Endothelial cell of umbilical vein (primary cell): ENCODE measurements at regions not wholly inside any gene's neighbourhood (a gene's known extent, or its start where the extent isn't known, plus 50 kb on each side); places are given as distances from the start of the nearest gene placed in this dataset.

Source experiments
- BruUV-seq: library from RNA; stranded (reverse); fragments of 400-500 nt; replicated peaks from 2 replicates; lab custom pipeline; 2021; lab: Mats Ljungman, UMichigan
- CTCF ChIA-PET: fragments of 300-600, 350-600 bp; sonication (Branson Sonifier 250); formaldehyde crosslinking; loops from one replicate; lab custom pipeline; 2021; ENCODE audit warnings: antibody characterized with exemption, inconsistent platforms; lab: Charles Lee
- POLR2A ChIA-PET: fragments of 300-600, 350-600 bp; sonication (Branson Sonifier 250); formaldehyde crosslinking; loops from one replicate; lab custom pipeline; 2021; ENCODE audit warnings: antibody characterized with exemption, inconsistent platforms; lab: Charles Lee
- DNase-seq: peaks from one replicate; pipeline ENCODE4 v3.0.0-alpha.2; 2011; ENCODE audit warnings: low read depth, low spot score
- FAIRE-seq: peaks from 2 replicates; lab custom pipeline; 2011; peaks lifted over from hg19 to GRCh38; lab: Jason Lieb, UNC
- H2AFZ ChIP-seq: 2 replicates; pipeline ENCODE4 v1.6.0; 2012; ENCODE audit warnings: low read depth, low read length, control low read depth, inconsistent platforms
- H3K27ac ChIP-seq: 2 replicates; pipeline ENCODE4 v1.5.1; 2011; ENCODE audit warnings: low read depth, mild to moderate bottlenecking, control low read depth, low read length, moderate library complexity; ENCODE audit not compliant: insufficient read depth
- H3K27me3 ChIP-seq, 2 experiments: 2 replicates each; pipeline versions ENCODE4 v1.6.0 to v1.6.1; 2011; ENCODE audit warnings: low read length in 2 of 2, mixed read lengths in 1 of 2; ENCODE audit not compliant: control insufficient read depth in 2 of 2, insufficient read depth in 2 of 2
- H3K36me3 ChIP-seq, 2 experiments: 2 replicates in 1 of 2; 3 replicates in 1 of 2; pipeline ENCODE4 v1.5.1; 2011; ENCODE audit warnings: low read length in 2 of 2, mild to moderate bottlenecking in 1 of 2, moderate library complexity in 1 of 2; ENCODE audit not compliant: control insufficient read depth in 2 of 2, insufficient read depth in 2 of 2; ENCODE audit errors: extremely low read depth in 1 of 2
- H3K4me1 ChIP-seq: 3 replicates; pipeline ENCODE4 v1.5.1; 2011; ENCODE audit warnings: mild to moderate bottlenecking, low read length; ENCODE audit not compliant: control insufficient read depth, insufficient read depth; ENCODE audit errors: extremely low read depth
- H3K4me2 ChIP-seq: 2 replicates; pipeline ENCODE4 v1.6.1; 2011; ENCODE audit warnings: low read length, control low read depth, mixed read lengths; ENCODE audit not compliant: insufficient read depth
- H3K4me3 ChIP-seq, 3 experiments: fragments of 200-600 bp in 1 of 3; sonication (generic), shearing (Covaris generic) in 1 of 3; replicated peaks in 1 of 3; 2 replicates each; pipeline ENCODE4 v1.5.1; 2011 to 2016; ENCODE audit warnings: control low read depth in 3 of 3, low read length in 3 of 3, mild to moderate bottlenecking in 2 of 3, inconsistent platforms in 1 of 3, low read depth in 1 of 3, moderate library complexity in 1 of 3; ENCODE audit not compliant: insufficient read depth in 1 of 3
- H3K79me2 ChIP-seq: 2 replicates; pipeline ENCODE4 v1.6.0; 2012; ENCODE audit warnings: low read length, inconsistent platforms; ENCODE audit not compliant: control insufficient read depth, insufficient read depth
- H3K9ac ChIP-seq: replicated peaks from 2 replicates; pipeline ENCODE3; 2011; ENCODE audit warnings: low read length, control low read depth; ENCODE audit not compliant: insufficient read depth; ENCODE audit errors: extremely low read depth
- H3K9me1 ChIP-seq: replicated peaks from 3 replicates; pipeline ENCODE4 v1.6.0; 2011; ENCODE audit warnings: mild to moderate bottlenecking, low read length; ENCODE audit not compliant: control insufficient read depth, insufficient read depth; ENCODE audit errors: extremely low read depth
- H3K9me3 ChIP-seq: replicated peaks from 2 replicates; pipeline ENCODE4 v1.5.1; 2012; ENCODE audit warnings: low read length, inconsistent platforms; ENCODE audit not compliant: control insufficient read depth, insufficient read depth
- H4K20me1 ChIP-seq: replicated peaks from 2 replicates; pipeline ENCODE3; 2011; ENCODE audit warnings: mild to moderate bottlenecking, low read length; ENCODE audit not compliant: control insufficient read depth, insufficient read depth; ENCODE audit errors: extremely low read depth
- EZH2 ChIP-seq: IDR thresholded peaks from 2 replicates; pipeline ENCODE4 v1.6.1; 2012; ENCODE audit warnings: borderline replicate concordance, low read depth, mild to moderate bottlenecking, moderate library complexity, low read length, inconsistent platforms; ENCODE audit not compliant: severe bottlenecking
- FOS ChIP-seq: IDR thresholded peaks from 2 replicates; pipeline ENCODE4 v1.6.1; 2011; ENCODE audit warnings: mild to moderate bottlenecking, low read length, moderate library complexity, borderline replicate concordance; ENCODE audit not compliant: insufficient read depth
- GATA2 ChIP-seq: IDR thresholded peaks from 2 replicates; pipeline ENCODE4 v1.7.0; 2011; ENCODE audit warnings: low read depth, mild to moderate bottlenecking, moderate library complexity, mixed read lengths, low read length; ENCODE audit not compliant: insufficient read length, insufficient read depth
- JUN ChIP-seq: IDR thresholded peaks from 2 replicates; pipeline ENCODE4 v1.6.1; 2011; ENCODE audit warnings: borderline replicate concordance, low read depth; ENCODE audit not compliant: insufficient read length, insufficient read depth
- MYC ChIP-seq: IDR thresholded peaks from one replicate; pipeline ENCODE4 v1.6.1; 2011; ENCODE audit warnings: mild to moderate bottlenecking, low read depth, low read length
- POLR2A ChIP-seq: IDR thresholded peaks from 2 replicates; pipeline ENCODE4 v1.6.1; 2012; ENCODE audit warnings: low read depth, mild to moderate bottlenecking, control low read depth, low read length
- POLR2AphosphoS5 ChIP-seq: IDR thresholded peaks from 2 replicates; pipeline ENCODE4 v1.6.1; 2012; ENCODE audit warnings: low read depth, mild to moderate bottlenecking, control low read depth, low read length, moderate library complexity; ENCODE audit not compliant: insufficient read depth
- dilution Hi-C: fragments of 300-500 bp; cut with MboI; formaldehyde crosslinking; loops from one replicate; pipeline ENCODE4 v1.15.0; 2019; ENCODE audit warnings: low sequenced_read_pairs; ENCODE audit not compliant: extremely low pct_ligation_motif_present
- intact Hi-C: fragments of 100-400 bp; cut with micrococcal nuclease; formaldehyde crosslinking; loops from one replicate; pipeline ENCODE4 v1.10.0; 2022
- TF ChIP-seq, protein P1 (sequence below), 2 donors: IDR thresholded peaks; 1 replicate in 1 of 2; 2 replicates in 1 of 2; pipeline ENCODE4 v1.5.1; 2011; ENCODE audit warnings: low read length in 2 of 2, mild to moderate bottlenecking in 2 of 2, moderate library complexity in 2 of 2, control low read depth in 1 of 2, inconsistent platforms in 1 of 2, low read depth in 1 of 2; ENCODE audit not compliant: insufficient read depth in 1 of 2; ENCODE audit errors: extremely low read depth in 1 of 2
- TF ChIP-seq, protein P2 (sequence below): IDR thresholded peaks from 2 replicates; pipeline ENCODE4 v1.6.1; 2011; ENCODE audit not compliant: insufficient read depth, insufficient read length

DNA sequence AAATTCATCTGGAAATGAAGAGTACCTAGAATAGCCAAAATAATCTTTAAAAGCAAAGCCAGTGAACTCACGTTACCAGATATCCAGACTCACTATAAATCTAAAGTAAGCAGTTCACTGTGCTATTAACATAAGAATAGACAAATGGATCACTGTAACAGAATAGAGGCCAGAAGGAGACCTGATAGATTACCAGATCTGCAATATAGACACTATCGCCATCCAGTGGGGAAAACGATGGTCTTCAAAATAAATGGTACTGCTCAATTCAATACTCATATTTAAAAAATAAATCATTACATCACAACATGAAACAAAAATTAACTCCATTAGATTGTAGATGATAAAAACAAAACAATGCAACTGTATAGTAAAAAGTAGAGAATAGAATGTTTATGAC is 158.6 kb upstream of the CDH8 start:
- no peaks in the 10 kb centered on the region for H3K9me3 ChIP-seq
- dilution Hi-C loops (no loop called here), intact Hi-C loops (no loop called here)
- no peak overlapping the region for H3K27ac ChIP-seq
- H3K9ac ChIP-seq: no peak overlapping the region
- no peak overlapping the region for H3K4me2 ChIP-seq
- FAIRE-seq: no peak
- H3K4me1 ChIP-seq: no peaks in the 10 kb centered on the region
- TF ChIP-seq FOS (no peak), EZH2 (no peak), MYC (no peak), POLR2AphosphoS5 (no peak), JUN (no peak), POLR2A (no peak), GATA2 (no peak)
- TF ChIP-seq, protein P1, sequence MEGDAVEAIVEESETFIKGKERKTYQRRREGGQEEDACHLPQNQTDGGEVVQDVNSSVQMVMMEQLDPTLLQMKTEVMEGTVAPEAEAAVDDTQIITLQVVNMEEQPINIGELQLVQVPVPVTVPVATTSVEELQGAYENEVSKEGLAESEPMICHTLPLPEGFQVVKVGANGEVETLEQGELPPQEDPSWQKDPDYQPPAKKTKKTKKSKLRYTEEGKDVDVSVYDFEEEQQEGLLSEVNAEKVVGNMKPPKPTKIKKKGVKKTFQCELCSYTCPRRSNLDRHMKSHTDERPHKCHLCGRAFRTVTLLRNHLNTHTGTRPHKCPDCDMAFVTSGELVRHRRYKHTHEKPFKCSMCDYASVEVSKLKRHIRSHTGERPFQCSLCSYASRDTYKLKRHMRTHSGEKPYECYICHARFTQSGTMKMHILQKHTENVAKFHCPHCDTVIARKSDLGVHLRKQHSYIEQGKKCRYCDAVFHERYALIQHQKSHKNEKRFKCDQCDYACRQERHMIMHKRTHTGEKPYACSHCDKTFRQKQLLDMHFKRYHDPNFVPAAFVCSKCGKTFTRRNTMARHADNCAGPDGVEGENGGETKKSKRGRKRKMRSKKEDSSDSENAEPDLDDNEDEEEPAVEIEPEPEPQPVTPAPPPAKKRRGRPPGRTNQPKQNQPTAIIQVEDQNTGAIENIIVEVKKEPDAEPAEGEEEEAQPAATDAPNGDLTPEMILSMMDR (IDR thresholded peaks at IDR 0.05; ENCODE audit: extremely low read depth in 1 of 2, insufficient read depth in 1 of 2, low read depth in 1 of 2, low read length in 2 of 2): no peak
- TF ChIP-seq, protein P2, sequence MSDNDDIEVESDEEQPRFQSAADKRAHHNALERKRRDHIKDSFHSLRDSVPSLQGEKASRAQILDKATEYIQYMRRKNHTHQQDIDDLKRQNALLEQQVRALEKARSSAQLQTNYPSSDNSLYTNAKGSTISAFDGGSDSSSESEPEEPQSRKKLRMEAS: no peak
- H3K4me3 ChIP-seq: no peak overlapping the region
- H3K36me3 ChIP-seq: no peaks in the 10 kb centered on the region
- H3K27me3 ChIP-seq: no peaks in the 10 kb centered on the region
- CTCF ChIA-PET: interaction anchor here (1.0 kb wide), 1 partner anchor 8 kb away, joined by 3 read pairs; no protein-coding TSS in a partner anchor
- no peaks in the 10 kb centered on the region for H3K79me2 ChIP-seq
- POLR2A ChIA-PET: no interaction called here
- BruUV-seq: no TSS peak
- no peak for DNase-seq
- H2AFZ ChIP-seq: no peak overlapping the region
- no peaks in the 10 kb centered on the region for H3K9me1 ChIP-seq
- no peaks in the 10 kb centered on the region for H4K20me1 ChIP-seq
